ENCODE measurements at regions not wholly inside any gene's neighbourhood (a gene's known extent, or its start where the extent isn't known, plus 50 kb on each side); places are given as distances from the start of the nearest gene placed in this dataset.

DNA sequence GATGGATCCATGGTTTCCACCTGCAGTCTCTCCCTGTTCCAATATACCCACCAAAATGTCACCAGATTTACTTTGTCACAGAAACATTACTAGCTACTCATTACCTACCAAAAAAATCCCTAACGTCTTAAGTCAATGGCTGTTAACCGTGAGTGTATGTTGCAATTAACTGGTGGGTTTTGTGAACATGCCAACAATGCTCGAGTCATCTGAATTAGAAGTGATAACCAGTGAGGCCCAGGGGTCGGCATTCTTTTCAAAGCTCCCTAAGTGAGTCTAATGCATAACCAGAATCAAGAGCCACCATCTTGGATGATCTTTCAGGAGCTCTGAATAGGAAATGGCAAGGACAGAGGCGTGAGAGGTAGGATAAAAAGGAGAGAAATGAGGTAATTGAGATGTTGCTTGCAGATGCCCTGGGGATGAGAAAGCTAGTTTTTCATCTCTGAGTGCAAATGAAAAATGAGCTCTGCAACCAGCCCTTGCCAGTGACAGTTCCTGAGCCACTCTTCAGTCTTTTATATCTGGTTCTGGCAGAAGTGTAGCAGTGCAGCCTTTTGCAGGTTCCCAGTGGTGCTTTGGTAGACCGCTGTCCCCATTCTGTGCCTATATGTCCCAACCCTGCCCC is 130.0 kb upstream of the RND3 start:
- no peak for DNase-seq (ENCODE audit: low spot score)

DNA sequence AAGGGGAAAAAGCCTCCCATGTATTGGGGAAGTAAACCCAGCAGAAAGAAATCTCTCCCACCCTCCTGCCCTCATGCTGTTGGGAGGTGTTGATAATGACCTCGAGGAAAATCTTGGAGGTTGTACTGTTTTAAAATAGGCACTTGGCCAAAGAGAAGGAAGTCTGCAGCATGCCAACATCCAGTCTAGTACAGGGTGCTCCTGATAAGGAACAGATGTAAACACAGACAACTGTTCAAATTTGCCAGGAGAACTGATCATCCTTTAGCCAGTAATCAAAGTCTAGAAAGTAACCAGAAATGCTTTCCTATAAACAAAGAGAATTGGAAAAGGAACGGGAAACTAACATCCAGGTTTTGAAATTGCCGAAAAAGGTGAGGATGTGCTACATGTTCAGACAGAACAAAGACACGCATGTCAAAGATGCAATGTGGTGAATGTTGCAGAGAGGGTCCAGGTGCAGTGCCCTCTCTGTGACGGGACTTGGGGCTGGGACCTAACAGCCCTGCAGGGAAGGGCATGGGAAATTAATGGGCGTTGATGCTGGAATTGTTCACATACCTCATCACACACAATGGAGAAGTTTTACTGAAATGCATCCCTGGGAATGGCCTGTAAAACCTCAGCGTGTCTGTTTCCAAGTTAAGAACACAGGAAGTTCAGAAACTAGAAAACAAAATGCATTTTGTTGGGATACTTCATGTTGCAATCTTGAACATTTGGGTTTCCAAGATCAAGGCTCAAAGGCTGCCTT is 125.7 kb upstream of the RND3 start:
- DNase-seq (ENCODE audit: low spot score) = no peak

DNA sequence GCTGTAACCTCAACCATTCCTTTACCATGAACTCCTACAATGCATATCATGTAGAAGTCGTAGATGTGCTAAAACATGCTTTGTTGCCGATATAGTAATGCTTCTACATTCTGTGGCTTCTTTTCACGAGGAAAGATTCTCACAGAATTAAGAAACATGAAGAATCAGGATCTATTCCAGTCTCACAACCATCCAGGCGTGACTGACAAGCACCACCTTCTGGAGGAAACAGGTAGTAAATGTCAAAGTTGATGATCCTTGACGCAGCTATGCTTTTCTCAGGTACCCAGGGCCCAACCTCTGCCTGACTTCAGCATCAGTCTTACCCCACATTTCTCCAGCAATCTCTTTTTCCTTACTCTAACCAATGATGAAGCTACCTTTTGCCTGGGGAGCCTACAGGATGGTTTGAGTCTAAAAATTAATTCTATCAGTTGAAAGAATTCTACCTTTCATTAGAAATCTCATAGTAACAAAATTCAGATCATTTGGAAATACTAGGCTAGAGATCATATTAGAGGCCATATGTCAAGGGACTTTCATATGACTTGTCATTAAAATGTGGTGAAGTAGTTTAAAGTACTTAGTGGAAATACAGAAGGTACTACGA is 123.3 kb upstream of the RND3 start:
- no peak for DNase-seq (ENCODE audit: low spot score)

DNA sequence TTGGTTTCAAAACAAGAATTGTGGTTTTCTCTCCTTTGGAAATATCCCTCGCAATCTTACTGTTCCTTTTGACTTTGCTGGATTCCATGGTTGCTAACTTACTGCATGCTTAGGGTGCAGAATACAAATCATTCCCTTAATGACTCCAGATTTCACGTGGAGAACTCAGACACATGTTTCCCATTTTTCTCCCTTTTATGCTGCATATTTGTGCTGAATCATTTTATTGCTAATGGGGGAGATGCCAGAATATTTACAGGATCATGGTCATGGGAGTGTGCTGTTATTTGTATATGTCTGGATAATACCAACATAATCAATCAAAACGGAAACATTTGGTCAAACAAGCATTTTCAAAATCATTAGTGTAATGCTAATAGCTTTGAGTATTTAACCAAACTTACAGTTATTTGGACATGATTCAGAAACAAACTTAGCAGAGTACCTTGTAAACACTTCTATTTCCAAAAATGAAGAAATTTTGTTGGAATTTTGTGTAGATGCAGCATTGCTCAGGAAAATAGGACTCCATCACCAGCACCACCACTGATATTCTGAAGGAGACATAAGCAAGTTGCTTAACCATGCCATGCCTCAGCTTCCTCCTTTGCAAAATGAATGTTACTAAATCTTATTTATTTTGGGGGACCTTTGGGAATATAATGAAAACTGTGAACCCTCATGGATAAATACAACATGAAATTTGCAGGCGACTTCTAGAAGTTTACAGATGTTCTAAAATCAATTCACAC is 122.5 kb upstream of the RND3 start:
- no peak for DNase-seq (ENCODE audit: low spot score)

DNA sequence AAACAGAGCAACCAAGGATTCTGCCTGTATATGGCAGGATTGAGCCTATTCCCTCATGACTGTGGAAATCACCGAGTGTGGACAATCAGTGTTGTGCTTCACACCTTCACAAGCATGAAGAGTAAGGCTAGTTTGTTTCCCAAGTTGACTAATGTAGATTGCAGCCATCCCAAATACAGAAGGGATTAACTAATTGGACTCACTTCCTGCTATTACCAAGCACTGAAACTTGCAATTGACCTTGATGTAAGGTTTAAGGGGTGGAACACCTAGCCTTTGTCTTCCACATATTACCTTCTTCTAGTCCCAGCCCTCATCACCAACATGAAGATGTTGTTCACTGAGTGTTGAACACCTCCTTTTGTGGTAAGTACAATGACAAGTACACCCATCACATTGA is 120.9 kb upstream of the RND3 start:
- DNase-seq (ENCODE audit: low spot score) = no peak

DNA sequence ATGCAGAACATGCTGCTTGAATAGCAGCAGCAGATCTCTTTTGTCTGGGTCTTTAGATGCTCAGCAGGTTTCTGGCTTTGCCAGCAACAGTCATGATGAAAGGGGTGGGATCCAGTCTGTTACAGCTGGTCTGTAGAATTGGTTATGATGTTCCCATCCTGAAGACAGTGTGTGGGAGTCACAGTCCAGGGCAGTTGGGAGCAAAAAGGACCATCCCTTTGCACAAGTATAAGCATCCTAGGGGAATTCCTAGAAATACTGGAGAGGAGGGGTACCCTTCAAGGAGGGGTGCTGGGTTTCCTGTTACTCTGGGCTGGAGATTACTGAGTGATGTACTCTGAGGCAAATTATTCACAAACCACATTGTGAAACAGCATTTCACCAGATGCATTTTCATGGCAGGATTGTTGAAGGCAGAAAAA is 119.9 kb upstream of the RND3 start:
- no peak for DNase-seq (ENCODE audit: low spot score)

DNA sequence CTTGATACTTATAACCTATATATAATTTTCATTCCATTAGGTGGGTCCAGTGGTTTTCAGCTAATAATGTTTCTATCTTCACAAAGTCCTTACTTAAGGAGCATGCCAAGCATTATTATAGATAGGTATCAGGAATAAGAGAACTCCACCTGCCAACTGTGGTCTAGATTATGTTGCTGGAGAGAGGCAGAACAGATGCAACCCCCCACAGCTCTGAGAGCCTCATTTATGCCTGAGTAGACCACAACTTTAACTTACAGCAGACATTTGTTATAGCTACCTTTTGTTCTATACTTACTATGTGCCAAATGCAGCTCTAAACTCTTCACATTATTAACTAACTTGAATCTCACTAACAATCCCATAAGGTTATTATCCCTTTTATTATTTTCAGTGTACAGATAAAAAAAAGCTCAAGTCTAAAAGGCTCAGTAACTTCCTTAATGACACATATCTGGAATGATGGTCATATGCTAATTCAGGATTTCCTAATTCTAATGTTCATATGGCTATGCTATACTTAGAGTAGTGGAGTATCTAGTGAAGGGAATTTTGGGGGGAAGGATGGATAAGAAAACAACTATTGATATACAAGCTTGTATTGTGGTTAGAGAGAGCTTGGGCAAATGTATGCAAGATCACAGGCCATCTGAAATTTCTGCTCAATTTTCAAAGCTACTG is 119.1 kb upstream of the RND3 start:
- no peak for DNase-seq (ENCODE audit: low spot score)

DNA sequence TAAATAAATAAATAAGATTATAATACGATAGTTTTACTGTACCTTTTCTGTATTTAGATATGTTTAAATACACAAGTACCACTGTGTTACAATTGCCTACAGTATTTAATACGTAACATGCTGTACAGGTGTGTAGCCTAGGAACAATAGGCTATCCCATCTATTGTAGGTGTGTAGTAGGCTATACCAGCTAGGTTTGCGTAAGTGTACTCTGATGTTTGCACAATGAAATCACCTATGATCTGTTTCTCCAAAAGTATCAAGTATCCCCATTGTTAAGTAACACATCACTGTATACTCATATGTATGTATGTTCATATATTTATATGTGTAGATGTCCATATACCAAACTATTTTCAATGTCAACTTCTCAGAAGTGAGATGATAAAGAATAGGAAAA is 118.2 kb upstream of the RND3 start:
- no peak for DNase-seq (ENCODE audit: low spot score)

DNA sequence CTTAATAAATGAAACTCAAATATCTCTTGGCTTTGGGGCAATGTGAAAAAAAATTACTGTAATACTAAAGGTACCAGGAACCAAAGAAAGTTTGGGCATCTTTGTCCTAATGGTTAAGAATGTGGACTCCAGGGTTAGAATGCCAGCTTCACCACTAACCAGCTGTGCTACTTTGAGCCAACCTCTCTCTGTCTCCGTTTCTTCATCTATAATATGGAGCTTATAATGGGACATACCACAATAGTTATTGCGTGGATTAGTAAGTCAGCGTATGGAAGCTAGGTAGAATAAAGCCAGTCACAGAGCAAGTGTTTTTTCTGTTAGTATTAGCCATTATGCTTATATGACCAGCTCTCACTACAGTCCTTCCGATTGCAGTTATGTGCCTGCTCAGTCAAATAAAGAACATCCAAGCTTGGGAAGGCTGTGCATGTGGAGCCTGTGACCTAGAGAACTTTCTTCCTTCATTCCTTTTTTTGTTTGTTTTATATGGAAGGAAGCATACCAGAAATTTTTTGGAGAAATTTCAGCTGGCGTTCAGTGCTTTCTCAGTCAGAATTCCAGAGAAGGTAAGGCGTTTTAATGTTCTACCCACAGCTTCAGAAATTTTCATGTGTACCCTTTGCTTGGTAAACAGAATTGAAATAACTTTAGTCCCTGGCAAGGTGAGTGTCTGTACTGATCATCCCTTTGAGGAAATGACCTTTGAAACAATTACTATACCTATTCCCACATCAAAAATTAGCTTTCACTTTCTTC is 114.0 kb upstream of the RND3 start:
- no peak for DNase-seq (ENCODE audit: low spot score)

DNA sequence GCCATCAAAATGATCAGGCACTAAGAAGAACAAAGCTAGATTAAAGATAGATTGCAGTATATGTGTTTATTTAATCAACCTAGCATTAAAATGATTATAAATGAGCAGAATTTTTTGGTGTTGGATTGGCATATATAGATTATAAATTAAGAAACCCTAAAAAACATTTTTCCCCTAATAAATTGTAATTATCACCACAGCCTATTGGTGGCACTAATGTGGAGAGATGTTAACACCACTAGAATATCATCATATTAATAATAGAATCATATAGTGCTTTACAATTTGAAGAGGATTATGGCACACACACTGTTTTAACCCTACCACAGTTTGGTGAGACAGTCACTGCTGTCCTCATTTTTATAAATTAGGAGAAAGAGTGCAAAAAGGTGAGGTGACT is 112.4 kb upstream of the RND3 start:
- no peak for DNase-seq (ENCODE audit: low spot score)

DNA sequence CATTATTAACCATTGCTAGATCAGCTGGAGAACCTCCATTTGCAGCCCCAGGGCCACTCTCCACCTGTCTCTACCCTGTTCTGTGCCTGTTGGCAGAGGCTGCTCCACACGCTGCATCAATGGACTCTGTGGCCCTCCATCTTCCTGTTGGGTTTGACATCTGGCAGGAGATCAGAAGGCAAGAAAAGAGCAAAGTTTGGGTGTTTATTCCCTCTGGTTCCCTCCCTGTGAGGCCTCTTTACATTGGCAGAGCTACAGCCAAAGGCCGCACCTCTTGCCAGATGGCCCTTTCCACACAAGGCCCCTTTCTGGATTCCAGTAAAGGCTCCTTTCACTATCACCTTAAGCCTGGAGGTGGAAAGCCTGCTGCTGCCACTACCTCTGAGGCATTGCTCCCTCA is 110.9 kb upstream of the RND3 start:
- DNase-seq (ENCODE audit: low spot score) = no peak

DNA sequence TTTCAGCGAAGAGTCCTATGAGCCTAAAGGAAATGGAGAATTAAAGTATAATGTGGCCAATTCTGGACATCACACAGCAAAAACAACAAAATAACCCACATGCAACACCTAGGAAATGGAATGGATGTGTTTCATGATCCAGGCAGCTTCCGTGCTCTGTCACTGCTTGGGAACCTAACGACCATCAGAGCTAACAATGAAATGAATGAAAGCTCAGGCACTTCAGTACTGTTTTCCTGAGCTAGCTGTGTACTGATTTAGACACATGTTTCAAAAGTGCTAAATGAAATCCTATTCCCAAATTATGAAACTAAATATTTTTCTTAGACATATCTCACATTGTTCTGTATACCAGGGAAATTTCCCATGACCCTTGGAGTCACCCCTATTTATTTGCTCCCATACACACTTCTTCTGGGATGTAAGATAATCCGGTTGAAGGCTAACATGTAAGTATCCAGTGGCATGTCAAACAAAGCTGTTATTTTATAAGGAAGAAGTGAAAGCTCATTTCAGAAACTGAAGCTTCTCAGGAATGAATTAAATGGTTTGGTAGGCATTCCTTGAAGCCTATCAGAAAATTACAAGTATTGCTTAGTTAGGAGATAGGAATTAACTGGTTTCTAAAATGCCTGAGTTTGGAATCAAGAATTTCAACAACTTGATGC is 108.5 kb upstream of the RND3 start:
- DNase-seq (ENCODE audit: low spot score) = no peak

DNA sequence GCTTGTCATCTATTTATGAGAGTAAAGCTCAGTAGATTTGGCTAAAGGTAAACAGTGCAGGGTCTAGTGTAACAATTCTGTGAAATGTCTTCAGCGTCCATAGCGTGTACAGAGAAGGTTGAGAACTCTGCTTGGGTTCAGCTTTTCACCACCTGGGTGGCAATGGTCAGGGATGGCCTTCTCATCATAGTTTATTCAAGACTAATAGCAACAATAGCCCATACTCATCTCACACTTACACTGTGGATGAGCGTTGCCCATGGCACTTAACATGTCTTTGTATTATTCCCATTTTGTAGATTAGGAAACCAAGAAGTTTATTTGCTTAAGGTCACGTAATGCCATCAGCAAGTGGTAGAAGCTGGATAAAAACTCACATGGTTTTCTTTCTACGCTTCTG is 106.8 kb upstream of the RND3 start:
- DNase-seq (ENCODE audit: low spot score) = no peak

DNA sequence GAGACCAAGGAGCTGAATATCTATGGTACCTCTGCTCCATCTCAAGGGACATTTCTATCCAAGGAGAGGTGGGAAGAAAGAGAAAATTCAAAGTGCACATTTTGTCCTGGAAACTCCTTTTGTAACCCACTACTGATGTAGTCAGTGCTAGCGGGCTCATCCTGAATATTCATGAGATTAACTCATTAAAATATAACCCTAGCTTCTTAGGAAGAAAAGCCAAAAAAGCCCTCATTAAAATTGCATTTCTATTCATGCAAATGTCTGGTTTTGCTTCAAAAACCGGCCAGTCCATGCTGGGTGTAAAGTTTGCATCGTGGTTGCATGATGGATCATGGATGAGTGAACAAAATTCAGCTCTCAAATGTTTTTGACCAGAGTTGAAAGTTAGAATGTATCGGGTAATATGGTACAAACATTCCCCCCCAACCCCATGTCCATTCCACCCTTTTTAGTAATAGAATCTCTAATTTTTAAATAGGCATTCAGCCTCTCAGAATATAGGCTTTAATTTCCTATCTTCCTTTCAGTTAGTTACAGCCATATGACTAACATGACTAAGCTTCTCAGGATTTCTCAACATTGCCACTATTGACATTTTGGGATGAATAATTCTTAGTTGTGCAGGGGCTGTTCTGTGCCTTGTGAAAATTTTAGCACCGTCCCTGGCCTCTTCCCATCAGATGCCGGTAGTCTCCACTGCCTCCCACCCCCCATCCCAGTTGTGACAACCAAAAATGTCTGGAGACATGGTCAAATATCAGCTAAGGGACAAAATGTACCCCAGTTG is 104.2 kb upstream of the RND3 start:
- DNase-seq (ENCODE audit: low spot score) = no peak

DNA sequence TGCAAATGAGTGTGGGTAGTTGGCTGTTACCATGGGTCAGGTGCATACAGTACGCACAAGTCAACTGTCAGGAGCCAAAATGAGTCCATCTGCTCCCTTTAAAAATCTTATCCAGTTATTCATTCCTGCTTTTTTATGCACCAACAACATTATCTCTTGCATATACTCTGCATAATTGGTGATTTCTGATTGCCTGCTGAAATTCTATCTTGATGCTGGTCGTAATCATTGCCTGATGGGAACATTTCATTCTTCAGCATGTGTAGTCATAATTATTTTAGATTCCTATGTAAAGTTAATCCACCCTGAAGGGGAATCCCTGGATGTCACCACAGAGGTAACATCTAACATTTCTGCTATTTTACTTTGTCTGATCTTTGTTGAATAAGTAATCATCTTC is 102.2 kb upstream of the RND3 start:
- DNase-seq (ENCODE audit: low spot score) = no peak

DNA sequence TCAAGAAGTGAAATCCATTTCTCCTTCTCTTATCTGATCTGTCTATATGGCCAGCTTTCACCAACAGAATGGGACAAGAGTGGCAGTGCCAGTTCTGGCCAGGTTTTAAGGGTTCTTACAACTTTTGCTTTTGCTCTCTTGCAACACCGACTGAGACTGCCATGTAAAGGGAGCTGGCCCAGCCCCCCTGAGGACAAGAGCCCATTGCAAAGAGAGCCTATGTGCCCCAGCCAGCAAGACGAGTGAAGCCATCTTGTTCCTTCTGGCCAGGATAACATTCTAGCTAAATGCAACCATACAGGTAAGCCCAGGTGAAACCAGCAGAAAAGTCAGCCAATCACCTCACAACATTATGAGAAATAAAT is 101.0 kb upstream of the RND3 start:
- DNase-seq (ENCODE audit: low spot score) = no peak

DNA sequence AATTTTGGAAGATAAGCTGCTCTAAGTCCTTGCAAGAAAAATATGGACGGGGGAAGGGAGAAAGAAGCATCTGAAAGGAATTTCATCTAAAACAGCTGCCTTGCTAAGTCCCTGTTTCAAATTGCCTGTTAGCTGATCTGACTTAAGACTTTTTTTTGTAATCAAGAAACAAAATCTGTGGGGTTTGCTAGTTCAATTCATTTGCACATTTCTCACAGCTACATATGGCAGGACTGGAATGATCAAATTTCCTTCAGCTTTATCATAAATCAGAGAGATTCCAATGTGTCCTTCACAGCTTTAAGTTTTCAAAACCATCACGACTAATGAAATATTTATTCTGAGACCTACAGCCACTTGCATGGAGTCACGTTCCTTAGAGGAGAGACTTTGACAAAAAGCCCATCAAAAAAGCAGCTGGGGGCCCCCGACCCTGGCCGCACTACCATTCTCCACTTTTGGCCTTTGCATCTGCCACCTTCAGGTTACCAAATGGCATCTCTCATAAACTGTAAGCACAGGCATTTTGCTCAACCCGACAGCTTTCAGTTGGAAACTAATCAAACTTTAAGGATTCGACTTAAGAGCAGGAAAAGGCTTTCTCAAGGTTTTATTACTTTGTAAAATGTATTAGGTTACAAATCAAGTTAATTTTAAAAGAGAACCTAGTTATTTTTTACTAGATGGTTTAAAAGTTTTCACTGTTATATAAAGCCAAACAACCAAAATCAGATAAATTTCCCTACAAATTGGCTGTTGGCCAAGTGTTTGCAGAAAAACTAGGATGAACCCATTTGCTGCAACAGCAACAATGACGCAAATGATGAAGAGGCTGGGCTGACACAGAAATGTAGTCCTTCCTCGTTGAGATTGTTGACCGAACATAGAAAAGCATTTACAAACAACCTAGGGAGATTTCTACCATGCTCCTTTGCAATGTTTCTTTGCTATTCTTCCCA is 100.4 kb upstream of the RND3 start:
- no peak for DNase-seq (ENCODE audit: low spot score)

DNA sequence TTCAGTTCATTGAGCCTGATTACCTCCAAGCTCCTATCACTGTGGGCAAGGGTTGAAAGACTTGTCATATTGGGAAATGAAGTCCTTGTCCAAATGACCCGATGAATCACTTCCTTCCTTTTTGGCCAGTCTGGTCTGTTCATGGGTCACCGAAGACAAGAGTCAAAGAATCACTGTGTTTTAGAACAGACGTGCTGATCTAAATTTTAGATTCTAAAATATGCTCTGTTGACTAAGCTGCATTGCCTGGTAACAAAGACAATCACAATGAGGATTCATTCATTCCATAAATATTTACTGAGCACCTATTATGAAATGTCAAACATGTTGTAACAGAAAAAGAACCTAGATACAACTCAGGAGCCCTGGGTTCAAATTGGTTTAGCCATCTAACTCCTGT is 99.4 kb upstream of the RND3 start:
- no peak for DNase-seq (ENCODE audit: low spot score)
